ENCODE measurements at regions not wholly inside any gene's neighbourhood (a gene's known extent, or its start where the extent isn't known, plus 50 kb on each side); places are given as distances from the start of the nearest gene placed in this dataset.

GRCh38 chr11:70487160-70487559 lies 88.8 kb downstream of the CTTN start:
- TF ChIP-seq CTCF (IDR thresholded peaks at IDR 0.05 in 2 of 3, conservative IDR thresholded peaks at IDR 0.05 in 1 of 3; ENCODE audit: borderline replicate concordance in 1 of 3, insufficient read depth in 1 of 3, low read depth in 2 of 3, low read length in 2 of 3) (no peak), CEBPB (IDR thresholded peaks at IDR 0.05; ENCODE audit: low read depth) (no peak), SRF (IDR thresholded peaks at IDR 0.05; ENCODE audit: low read depth) (no peak), EZH2phosphoT487 (IDR thresholded peaks at IDR 0.05; ENCODE audit: borderline replicate concordance) (no peak), TCF7L2 (IDR thresholded peaks at IDR 0.05; ENCODE audit: borderline replicate concordance, extremely low read depth, insufficient read depth, insufficient read length) (no peak), EZH2 (IDR thresholded peaks at IDR 0.05) (no peak), POLR2A (IDR thresholded peaks at IDR 0.05; ENCODE audit: borderline replicate concordance, extremely low read depth, insufficient read depth, insufficient read length) (no peak), SP1 (IDR thresholded peaks at IDR 0.05; ENCODE audit: low read depth) (no peak), POLR2AphosphoS5 (IDR thresholded peaks at IDR 0.05; ENCODE audit: low read depth, low read length) (no peak), REST (IDR thresholded peaks at IDR 0.05; ENCODE audit: low read depth) (no peak), FOSL1 (IDR thresholded peaks at IDR 0.05; ENCODE audit: low read depth) (no peak)
